ENCODE measurements at regions not wholly inside any gene's neighbourhood (a gene's known extent, or its start where the extent isn't known, plus 50 kb on each side); places are given as distances from the start of the nearest gene placed in this dataset.
"Not testable (repeated sequence)": the region's sequence is repeated elsewhere in the genome, so short reads cannot be mapped to it uniquely, and the experiment has no call there.

DNA sequence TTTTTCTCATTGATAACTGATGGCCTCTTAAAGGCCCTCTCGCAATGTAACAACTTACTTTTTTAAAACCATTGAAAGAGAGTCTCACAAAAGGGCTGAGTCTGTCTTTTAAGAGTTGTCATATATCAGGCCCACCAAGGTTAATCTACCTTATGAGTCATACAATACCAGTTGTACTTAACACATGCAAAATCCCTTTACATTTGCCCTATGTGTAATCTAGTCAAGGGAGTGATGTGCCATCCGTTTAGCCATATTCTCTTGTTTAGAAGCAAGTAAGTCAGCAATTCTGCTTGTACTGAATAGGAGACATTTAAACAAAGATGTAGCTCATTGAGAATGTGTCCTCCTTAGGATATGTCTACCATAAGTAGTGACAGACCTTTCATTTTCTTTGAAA is 143.7 kb downstream of the TENT5A start:
- H3K27me3 ChIP-seq = no peaks in the 10 kb centered on the region
- intact Hi-C loops (cut with DNase I; ENCODE audit: low total_unique reads) = no loop called here
- no peak overlapping the region for H3K4me3 ChIP-seq
- peaks cover 0 to 4% (median 1%) of the 10 kb centered on the region in 4 donors for H3K4me1 ChIP-seq
- DNase-seq = no peak
- H3K27ac ChIP-seq = no peak overlapping the region
- H3K9me3 ChIP-seq = no peaks in the 10 kb centered on the region
- no peak for TF ChIP-seq POLR2A (IDR thresholded peaks at IDR 0.05)
- TF ChIP-seq EP300 (IDR thresholded peaks at IDR 0.05) = no peak
- TF ChIP-seq POLR2AphosphoS5 (IDR thresholded peaks at IDR 0.05) = no peak
- TF ChIP-seq, protein P1, sequence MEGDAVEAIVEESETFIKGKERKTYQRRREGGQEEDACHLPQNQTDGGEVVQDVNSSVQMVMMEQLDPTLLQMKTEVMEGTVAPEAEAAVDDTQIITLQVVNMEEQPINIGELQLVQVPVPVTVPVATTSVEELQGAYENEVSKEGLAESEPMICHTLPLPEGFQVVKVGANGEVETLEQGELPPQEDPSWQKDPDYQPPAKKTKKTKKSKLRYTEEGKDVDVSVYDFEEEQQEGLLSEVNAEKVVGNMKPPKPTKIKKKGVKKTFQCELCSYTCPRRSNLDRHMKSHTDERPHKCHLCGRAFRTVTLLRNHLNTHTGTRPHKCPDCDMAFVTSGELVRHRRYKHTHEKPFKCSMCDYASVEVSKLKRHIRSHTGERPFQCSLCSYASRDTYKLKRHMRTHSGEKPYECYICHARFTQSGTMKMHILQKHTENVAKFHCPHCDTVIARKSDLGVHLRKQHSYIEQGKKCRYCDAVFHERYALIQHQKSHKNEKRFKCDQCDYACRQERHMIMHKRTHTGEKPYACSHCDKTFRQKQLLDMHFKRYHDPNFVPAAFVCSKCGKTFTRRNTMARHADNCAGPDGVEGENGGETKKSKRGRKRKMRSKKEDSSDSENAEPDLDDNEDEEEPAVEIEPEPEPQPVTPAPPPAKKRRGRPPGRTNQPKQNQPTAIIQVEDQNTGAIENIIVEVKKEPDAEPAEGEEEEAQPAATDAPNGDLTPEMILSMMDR (IDR thresholded peaks at IDR 0.05) = no peak
- 87 to 94% (median 91%) methylated on average over 2 of the region's 2 CpGs for WGBS, 5 donors
- no peaks in the 10 kb centered on the region for H3K36me3 ChIP-seq

DNA sequence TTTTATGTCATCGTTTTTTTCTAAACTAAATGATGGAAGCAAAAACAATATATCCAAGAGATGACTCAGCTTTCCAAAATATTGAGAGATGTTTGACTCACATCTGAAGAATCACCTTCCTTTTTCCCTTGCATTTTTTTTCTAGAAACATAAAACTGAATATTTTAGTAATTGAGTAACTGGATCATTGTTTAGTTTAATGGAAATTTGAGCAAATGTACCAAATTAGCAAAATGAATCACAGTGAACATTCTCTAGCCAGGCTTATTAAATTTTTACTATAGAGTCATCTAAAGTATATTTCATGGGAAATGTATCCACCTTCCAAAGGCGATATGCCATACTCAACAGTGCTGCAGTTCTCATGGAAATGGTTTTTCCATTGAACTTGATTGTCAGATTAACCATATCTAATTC is 145.5 kb downstream of the TENT5A start:
- WGBS, 5 donors = 77 to 94% (median 90%) methylated on average over 2 of the region's 2 CpGs
- Histone ChIP-seq H3K4me3 (no peak overlapping the region), H3K4me1 (no peaks in the 10 kb centered on the region), H3K36me3 (no peaks in the 10 kb centered on the region), H3K9me3 (no peaks in the 10 kb centered on the region), H3K27ac (no peak overlapping the region), H3K27me3 (no peaks in the 10 kb centered on the region)
- DNase-seq = no peak
- TF ChIP-seq, protein P1 (IDR thresholded peaks at IDR 0.05) = no peak
- no peak for TF ChIP-seq POLR2AphosphoS5 (IDR thresholded peaks at IDR 0.05)
- TF ChIP-seq EP300 (IDR thresholded peaks at IDR 0.05) = no peak
- intact Hi-C loops (cut with DNase I; ENCODE audit: low total_unique reads) = no loop called here

DNA sequence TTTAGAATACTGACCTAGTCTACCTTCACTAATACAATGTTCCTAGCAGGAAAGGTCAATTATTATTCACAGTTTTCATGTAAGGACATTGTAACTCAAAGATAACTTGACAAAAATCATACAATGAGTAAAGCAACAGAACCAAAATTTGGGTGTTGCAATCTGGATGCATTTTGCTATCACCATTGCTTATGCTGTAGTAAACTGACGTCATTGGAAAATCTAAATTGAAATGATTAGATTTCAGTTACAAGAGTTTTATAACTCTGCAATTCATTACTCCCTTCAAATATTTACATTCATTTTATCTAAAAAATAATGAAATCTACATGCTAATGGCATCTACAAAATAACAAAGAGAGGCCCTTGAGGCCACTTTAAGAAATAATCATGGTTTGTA is 147.0 kb downstream of the TENT5A start:
- Histone ChIP-seq H3K9me3 (no peaks in the 10 kb centered on the region), H3K36me3 (no peaks in the 10 kb centered on the region), H3K4me3 (no peak overlapping the region), H3K27me3 (no peaks in the 10 kb centered on the region), H3K27ac (no peak overlapping the region), H3K4me1 (no peaks in the 10 kb centered on the region)
- no peak for DNase-seq
- intact Hi-C loops (cut with DNase I; ENCODE audit: low total_unique reads) = no loop called here
- WGBS, 5 donors = 32 to 67% (median 45%) methylated on average over 1 of the region's 1 CpG
- no peak for TF ChIP-seq POLR2AphosphoS5 (IDR thresholded peaks at IDR 0.05)
- TF ChIP-seq, protein P1 (IDR thresholded peaks at IDR 0.05) = no peak
- TF ChIP-seq EP300 (IDR thresholded peaks at IDR 0.05) = no peak
- TF ChIP-seq POLR2A (IDR thresholded peaks at IDR 0.05) = no peak

DNA sequence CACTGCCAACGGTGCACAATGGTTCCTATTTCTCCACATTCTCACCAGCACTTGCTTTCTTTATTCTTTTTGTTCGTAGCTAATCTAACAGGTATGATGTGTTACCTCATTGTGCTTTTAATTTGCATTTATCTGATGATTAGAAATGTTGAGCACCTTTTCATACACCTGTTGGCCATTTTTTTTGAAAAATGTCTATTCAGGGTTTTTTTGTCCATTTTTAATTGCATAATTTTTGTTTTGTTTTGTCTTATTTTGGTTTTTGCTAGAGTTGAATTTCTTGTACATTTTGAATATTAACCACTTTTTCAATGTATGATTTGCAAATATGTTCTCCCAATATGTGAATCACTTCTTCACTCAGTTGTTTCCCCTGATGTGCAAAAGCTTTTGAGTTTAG is 150.6 kb downstream of the TENT5A start:
- no peak for DNase-seq
- no peaks in the 10 kb centered on the region for H3K4me1 ChIP-seq
- H3K4me3 ChIP-seq = no peak overlapping the region
- no peak for TF ChIP-seq POLR2A (IDR thresholded peaks at IDR 0.05)
- TF ChIP-seq, protein P1 (IDR thresholded peaks at IDR 0.05) = no peak
- TF ChIP-seq EP300 (IDR thresholded peaks at IDR 0.05) = no peak
- TF ChIP-seq POLR2AphosphoS5 (IDR thresholded peaks at IDR 0.05) = no peak
- intact Hi-C loops (cut with DNase I; ENCODE audit: low total_unique reads) = no loop called here
- H3K27ac ChIP-seq = no peak overlapping the region
- WGBS, 5 donors = 78 to 93% (median 92%) methylated on average over 2 of the region's 2 CpGs
- H3K9me3 ChIP-seq = no peaks in the 10 kb centered on the region
- no peaks in the 10 kb centered on the region for H3K36me3 ChIP-seq
- H3K27me3 ChIP-seq = no peaks in the 10 kb centered on the region

DNA sequence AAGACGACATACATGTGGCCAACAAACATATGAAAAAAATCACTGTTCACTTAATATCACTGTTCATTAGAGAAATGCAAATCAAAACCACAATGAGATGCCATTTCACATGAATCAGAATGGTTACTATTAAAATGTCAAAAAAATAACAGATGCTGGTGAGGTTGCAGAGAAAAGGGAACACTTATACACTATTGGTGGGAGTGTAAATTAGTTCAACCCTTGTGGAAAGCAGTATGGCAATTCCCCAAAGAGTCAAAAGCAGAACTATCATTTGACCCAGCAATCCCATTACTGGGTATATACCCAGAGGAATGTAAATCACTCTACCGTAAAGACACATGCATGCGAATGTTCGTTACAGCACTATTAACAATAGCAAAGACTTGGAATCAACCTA is 152.0 kb downstream of the TENT5A start:
- H3K4me1 ChIP-seq; intact Hi-C loops (cut with DNase I; ENCODE audit: low total_unique reads); H3K27ac ChIP-seq; DNase-seq; H3K36me3 ChIP-seq; H3K4me3 ChIP-seq; H3K9me3 ChIP-seq; H3K27me3 ChIP-seq: not testable (repeated sequence)
- WGBS, 5 donors = 93 to 96% (median 95%) methylated on average over 4 of the region's 4 CpGs

Data from stomach (tissue), 8 donors.